ENCODE measurements at regions not wholly inside any gene's neighbourhood (a gene's known extent, or its start where the extent isn't known, plus 50 kb on each side); places are given as distances from the start of the nearest gene placed in this dataset.

- peaks cover 2% of the 10 kb centered on the region for H3K27me3 ChIP-seq (ENCODE audit: control insufficient read depth, insufficient read depth, low read length)
- DNase-seq (ENCODE audit: low read depth, low spot score) = no peak
- POLR2A ChIA-PET = no interaction called here
- H3K9me3 ChIP-seq (ENCODE audit: control insufficient read depth, insufficient read depth, low read length) = no peaks in the 10 kb centered on the region
- no peak for TF ChIP-seq CTCF (IDR thresholded peaks at IDR 0.05; ENCODE audit: low read depth, low read length)
- H3K4me3 ChIP-seq (ENCODE audit: low read depth, low read length) = no peak overlapping the region
- CTCF ChIA-PET = no interaction called here
- no peak overlapping the region for H3K27ac ChIP-seq (ENCODE audit: low read depth, low read length)
These were observed 58.7 kb upstream of the OR10AD1 start for GRCh38 chr12:48261773-48262172.

Measured in AG04450 (cell line).